CD4-positive, alpha-beta T cell treated with Interleukin-15 for 1 hour (primary cell): ENCODE measurements at regions not wholly inside any gene's neighbourhood (a gene's known extent, or its start where the extent isn't known, plus 50 kb on each side); places are given as distances from the start of the nearest gene placed in this dataset.
"Not testable (repeated sequence)": the region's sequence is repeated elsewhere in the genome, so short reads cannot be mapped to it uniquely, and the experiment has no call there.

Experiments
- DNase-seq: peaks from one replicate; pipeline ENCODE4 v3.0.0-alpha.2; 2020

DNA sequence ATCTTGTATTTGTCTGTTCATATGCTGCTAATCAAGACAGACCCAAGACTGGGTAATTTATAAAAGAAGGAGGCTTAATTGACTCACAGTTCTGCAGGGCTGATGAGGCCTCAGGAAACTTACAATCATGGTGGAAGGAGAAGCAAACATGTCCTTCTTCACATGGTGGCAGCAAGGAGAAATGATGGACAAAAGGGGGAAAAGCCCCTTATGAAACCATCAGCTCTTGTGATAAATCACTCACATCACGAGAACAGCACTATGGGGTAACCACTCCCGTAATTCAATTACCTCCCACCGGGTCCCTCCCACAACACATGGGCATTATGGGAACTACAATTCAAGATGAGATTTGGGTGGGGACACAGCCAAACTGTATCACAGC is 117.0 kb downstream of the TTC6 start:
- DNase-seq, result not testable (repeated sequence)

DNA sequence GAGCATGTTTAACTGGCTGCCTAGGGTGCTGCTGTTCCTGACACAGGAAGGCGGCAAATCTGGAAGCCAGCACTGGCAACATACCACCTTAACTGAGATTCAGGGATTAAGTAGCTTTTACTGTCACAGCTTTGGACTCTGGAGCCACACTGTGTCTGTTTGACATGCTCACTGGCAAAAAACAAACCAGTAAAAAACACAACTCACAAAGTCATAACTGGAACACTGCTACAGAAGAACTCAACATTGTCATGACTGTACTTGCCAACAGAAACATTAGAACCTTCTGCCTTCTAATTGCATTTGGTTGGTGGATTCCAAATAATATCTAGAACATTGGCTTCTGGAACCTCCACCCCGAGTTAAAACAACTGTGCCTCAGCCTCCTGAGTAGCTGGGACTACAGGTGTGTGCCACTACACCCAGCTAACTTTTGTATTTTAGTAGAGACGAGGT is 117.6 kb downstream of the TTC6 start:
- no peak for DNase-seq

DNA sequence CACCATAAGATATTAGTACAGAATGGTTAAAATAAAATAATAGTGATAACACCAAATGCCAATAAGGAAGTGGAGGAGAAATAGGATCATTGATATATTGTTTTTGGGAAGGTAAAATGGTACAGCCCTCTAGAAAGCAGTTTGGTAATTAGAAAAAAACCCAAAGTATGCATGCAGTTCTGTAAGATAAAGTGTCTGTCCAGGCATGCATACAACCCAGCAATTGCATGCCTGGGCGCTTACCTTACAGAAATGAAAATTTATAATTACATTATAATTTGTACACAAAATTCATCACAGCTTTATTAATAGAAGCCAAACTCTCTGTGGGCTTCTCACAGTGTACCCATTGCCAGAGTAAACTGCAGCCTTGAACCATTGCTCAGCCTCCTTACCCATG is 124.7 kb downstream of the TTC6 start:
- DNase-seq, result no peak

DNA sequence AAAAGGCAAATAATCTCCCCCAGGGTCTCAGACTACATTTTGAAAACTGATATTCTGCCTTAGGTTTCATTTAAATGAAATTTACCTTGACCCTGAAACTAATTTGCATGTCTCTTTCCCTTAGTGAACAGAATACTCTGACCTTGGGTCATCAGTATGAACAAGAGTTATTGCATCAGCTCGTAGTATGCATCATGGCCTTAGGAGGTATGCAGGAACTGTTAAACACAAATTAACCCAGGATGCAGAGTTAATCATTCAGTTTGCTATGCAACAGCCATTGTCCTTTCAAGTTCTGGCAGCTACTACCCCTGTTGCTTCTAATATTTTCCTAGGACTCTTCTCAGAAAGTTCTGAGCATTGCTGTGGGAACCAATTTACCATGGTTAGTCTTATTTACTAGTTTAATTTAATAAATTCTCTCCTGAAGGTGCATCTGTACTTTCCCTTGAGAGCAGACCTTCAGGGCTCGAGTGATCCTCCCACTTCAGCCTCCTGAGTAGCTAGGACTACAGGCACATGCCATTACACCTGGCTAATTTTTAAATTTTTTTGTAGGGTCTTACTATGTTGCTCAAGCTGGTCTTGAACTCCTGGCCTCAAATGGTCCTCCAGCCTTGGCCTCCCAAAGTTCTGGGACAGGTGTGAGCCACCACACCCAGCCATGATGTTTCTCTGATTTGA is 126.7 kb downstream of the TTC6 start:
- DNase-seq, result no peak

DNA sequence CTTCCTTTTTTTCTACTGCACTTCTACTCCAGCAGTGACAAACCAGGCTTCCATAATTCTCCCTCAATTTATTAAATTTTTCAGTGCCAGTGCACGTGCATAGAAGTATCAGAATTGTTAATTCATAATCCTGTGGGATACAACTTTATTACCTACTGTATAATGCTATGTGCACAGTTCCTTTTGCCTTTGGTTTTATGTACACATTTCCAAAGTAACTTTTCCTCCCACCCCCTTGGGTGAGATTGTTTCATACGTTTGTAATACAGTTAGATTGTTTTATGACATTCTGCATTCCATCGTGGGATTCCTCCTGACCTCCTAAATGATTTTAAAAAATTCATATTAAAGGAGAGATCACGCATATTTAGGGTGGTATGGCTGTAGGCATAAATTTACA is 128.1 kb downstream of the TTC6 start:
- DNase-seq, result no peak

DNA sequence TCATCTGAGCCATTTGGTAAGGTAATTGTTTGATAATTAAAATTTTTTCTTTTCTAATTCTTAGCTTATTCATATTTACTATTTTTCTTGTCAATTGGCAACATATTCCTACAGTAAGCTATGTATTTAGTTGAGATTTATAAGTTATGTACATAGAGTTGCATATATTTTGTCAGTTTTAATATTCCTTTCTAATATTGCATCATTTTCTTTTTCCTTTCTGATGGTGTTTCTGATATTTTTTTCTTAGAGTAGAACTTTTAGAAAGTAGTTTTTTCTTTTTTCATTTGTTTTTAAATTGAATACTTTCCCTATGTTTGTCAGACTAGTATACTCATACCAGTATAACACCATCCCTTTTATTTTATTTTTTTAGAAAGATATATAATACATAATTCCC is 131.3 kb downstream of the TTC6 start:
- no peak for DNase-seq

DNA sequence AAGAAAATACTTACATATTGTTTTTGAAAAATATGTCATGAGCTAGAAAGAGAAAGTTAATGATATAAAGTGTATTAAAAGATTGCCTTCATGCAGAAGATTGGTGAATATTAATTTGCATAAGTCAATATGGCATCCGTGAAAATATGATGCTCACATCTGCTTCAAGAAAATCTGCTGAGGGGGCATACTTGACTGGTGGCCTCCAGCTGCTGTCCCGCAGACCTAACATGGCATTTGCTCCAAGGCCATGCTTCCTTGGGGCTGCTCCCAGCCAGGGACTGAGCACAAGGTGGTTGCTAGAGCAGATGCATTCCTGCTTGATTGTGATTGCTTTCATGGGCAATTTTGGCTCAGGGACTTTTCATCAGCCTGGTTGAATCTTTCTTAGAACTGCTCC is 133.8 kb downstream of the TTC6 start:
- DNase-seq, result no peak

DNA sequence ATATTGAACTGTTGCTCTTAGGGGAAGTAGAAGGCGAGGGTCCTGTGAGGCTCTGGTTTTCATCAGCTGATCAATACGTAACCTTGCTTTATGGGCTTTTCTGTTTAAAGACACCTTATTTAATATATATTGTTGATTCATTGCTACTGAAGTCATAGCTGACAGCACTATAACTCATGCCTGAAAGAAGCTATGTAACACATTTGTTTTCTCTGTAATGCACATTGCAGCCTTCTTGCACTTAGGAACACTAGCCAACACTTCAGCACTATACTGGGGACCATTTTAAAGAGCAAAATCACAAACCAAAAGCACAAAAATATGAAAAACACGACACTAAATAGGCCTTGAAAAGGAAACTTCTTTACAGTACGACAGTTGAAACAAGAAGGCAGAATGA is 135.7 kb downstream of the TTC6 start:
- DNase-seq, result no peak

DNA sequence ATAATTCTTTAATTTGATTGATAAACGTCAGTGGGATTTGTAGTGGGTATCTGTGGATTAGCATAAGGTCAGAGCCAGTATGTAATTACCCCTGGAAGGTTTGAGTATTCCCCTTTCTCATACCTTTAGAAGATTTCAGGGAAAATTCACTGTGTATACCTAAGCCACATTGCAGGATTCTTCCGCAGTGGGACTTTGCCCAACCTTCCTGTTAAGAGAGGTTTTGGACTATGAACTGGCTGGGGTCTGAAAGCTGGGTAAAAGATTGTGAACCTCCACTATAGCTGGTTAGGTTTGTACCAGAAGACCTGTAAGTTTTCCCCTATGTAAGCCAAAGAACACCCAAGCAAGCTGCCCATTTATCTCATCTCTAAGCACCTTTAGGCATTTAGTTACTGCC is 150.2 kb downstream of the TTC6 start:
- no peak for DNase-seq

DNA sequence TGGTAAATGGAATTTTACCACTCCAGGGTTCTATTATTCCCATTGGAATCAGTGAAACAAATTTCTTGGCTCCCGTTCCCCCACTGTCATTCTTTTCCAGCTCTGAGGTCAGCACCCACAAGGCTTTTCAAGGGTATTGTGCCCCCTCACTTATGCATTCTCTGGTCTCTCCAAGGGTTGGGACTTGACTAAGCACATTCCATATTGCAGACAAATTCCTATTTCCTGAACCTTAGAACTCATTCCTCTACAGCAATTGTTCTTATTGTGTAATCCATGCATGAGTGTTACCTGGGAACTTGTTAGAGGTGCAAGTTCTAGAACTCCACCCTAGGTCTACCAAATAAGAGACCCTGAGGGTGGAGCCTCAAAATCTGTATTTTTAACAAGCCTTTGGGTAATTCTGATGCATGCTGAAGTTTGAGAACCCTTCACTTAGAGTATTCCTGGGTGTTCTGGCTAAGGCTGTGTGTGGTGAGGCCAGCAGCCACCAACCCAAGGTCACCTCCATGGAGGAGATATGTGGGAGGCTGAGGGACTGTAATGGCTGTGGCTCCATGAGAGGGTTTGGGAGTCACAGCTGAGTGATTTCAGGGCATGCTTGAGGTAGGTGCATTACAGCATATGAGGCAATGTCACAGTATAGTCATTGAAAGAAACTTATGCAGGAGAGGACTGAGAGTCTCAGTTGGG is 150.9 kb downstream of the TTC6 start:
- no peak for DNase-seq

DNA sequence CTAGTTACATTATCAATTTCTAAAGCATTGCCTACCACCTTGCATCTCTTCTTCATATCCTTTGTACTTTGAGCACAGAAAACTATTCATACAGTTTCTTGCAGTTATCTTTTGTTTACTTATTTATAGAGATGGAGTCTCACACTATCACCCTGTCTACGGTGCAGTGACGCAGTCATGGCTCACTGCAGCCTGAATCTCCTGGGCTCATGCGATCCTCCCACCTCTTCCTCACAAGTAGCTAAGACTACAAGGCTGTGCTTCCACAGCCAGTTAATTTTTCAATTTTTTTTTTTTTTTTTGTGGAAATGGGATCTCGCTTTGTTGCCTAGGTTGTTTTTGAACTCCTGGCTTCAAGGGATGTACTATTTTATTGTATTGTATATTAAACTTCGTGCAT is 158.0 kb downstream of the TTC6 start:
- no peak for DNase-seq

DNA sequence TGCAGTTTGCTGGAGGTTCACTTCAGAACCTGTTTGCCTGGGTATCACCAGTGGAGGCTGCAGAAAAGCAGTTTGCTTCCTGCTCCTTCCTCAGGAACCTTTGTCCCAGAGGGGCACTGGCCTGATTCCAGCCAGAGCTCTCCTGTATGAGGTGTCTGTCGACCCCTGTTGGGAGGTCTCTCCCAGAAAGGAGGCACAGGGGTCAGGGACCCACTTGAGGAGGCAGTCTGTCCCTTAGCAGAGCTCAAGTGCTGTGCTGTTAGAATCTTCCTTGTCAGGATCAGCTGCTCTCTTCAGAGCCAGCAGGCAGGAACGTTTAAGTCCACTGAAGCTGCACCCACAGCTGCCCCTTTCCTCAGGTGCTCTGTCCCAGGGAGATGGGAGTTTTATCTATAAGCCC is 164.8 kb downstream of the TTC6 start:
- not testable (repeated sequence) for DNase-seq

DNA sequence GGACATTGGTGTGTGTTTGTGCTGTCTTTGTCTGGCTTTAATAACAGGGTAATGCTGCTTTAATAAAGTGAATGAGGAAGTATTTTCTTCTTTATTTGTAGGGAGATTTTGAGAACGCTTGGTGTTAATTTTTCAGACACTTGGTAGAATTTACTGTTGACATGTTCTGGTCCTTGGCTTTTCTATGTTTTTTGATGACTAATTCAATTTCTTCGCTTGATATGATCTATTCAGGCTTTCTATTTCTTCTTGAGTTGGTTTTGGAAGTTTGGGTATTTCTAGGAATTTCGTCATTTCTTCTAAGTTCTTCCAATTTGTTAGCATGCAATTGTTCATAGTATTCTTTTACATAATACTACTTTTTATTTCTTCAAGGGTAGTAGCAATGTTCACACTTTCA is 167.8 kb downstream of the TTC6 start:
- no peak for DNase-seq

DNA sequence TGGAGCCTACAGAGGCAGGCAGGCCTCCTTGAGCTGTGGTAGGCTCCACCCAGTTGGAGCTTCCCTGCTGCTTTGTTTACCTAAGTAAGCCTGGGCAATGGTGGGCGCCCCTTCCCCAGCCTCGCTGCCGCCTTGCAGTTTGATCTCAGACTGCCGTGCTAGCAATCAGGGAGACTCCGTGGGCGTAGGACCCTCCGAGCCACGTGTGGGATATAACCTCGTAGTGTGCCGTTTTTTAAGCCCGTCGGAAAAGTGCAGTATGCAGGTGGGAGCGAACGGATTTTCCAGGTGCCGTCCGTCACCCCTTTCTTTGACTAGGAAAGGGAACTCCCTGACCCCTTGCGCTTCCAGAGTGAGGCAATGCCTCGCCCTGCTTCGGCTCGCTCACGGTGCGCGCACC is 176.9 kb downstream of the TTC6 start:
- not testable (repeated sequence) for DNase-seq

DNA sequence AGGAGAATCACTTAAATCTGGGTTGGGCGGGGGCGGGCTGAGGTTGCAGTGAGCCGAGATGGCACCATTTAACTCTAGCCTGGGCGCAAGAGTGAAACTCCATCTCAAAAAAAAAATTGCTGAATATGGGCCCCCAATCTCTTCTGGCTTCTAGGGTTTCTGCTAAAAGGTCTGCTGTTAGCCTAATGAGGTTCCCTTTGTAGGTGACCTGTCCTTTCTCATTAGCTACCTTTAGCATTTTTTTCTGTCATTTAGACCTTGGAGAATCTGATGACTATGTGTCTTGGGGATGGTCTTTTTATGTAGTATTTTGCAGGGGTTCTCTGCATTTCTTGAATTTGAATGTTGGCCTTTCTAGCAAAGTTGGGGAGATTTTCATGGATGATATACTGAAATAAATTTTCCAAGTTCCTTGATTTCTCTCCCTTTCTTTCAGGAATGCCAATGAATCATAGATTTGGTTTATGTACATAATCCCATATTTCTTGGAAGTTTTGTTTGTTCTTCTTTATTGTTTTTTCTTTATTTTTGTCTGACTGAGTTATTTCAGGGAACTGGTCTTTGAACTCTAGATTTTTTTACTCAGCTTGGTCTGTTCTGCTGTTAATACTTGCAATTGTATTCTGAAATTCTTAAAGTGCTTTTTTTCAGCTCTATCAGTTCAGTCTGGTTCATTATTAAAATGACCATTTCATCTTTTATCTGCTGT is 181.5 kb downstream of the TTC6 start:
- no peak for DNase-seq

DNA sequence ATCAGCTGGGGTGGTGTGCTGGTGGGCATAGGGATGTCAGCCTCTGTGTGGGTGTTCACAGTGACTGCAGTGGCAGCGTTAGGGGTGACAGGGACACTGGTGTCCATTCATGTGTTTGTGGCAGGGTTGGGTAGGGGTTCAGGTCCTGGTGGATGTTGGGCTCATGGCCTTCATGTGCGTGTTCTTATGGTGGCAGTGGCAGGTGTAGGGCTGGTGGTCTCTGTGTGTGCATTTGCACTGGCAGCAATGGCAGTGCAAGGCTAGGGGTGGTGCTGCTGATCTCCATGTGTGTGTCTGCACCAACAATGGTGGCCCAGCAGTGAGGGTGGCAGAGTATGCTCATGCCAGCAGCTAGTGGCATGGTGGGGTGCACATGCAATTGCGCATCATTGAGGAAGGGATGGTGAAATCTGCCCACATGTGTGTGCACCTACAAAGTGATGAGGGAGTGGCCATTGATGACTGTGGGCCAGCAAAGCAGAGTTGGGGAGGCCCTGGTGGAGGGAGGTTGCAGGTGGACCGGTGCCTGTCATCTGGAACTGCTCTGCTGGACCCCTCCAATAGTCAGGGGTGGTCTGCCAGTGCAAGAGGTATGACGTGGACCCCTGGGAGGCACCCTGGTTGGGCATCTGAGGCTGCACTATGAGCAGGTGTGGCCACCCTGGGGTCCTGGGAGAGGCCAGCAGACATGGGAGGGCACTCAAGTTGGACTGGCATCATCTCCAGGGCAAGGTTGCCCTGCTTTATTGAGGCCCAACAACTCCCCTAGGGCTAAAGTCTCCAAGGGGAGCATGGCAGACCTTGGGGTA is 182.9 kb downstream of the TTC6 start:
- no peak for DNase-seq

DNA sequence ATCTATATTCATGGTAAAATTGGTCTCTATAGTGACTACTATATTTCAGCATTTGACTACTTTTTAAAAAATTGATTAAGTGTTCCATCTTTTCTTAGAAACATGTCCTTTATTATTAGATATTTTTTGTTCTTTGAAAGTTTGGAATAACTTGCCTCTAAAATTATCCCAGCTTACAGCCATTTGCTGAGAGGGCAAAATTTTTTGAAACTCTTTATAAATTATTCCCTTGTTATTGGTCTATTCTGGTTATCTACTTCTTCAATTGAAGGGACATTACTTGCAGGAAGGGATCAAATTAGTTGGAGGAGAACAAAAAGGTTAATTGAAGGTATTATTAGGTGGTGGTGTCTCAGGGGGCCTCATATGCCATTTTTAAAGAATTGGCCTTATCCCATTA is 184.1 kb downstream of the TTC6 start:
- DNase-seq, result no peak

DNA sequence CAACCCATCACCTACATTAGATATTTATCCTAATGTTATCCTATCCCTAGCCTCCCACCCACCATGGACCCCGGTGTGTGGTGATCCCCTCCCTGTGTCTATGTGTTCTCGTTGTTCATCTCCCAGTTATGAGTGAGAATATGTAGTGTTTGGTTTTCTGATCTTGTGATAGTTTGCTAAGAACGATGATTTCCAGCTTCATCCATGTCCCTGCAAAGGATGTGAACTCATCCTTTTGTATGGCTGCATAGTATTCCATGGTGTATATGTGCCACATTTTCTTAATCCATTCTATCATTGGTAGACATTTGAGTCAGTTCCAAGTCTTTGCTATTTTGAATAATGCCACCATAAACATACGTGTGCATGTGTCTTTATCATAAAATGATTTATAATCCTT is 185.3 kb downstream of the TTC6 start:
- not testable (repeated sequence) for DNase-seq

DNA sequence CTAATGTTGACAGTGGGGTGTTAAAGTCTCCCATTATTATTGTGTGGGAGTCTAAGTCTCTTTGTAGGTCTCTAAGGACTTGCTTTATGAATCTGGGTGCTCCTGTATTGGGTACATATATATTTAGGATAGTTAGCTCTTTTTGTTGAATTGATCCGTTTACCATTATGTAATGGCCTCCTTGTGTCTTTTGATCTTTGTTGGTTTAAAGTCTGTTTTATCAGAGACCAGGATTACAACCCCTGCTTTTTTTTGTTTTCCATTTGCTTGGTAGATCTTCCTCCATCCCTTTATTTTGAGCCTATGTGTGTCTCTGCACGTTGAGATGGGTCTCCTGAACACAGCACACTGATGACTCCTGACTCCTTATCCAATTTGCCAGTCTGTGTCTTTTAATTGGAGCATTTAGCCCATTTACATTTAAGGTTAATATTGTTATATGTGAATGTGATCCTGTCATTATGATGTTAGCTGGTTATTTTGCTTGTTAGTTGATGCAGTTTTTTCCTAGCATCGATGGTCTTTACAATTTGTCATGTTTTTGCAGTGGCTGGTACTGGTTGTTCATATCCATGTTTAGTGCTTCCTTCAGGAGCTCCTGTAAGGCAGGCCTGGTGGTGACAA is 188.9 kb downstream of the TTC6 start:
- not testable (repeated sequence) for DNase-seq

DNA sequence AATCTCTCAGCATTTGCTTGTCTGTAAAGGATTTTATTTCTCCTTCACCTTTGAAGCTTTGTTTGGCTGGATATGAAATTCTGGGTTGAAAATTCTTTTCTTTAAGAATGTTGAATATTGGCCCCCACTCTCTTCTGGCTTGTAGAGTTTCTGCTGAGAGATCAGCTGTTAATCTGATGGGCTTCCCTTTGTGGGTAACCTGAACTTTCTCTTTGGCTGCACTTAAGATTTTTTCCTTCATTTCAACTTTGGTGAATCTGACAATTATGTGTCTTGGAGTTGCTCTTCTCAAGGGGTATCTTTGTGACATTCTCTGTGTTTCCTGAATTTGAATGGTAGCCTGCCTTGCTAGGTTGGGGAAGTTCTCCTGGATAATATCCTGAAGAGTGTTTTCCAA is 189.4 kb downstream of the TTC6 start:
- not testable (repeated sequence) for DNase-seq

DNA sequence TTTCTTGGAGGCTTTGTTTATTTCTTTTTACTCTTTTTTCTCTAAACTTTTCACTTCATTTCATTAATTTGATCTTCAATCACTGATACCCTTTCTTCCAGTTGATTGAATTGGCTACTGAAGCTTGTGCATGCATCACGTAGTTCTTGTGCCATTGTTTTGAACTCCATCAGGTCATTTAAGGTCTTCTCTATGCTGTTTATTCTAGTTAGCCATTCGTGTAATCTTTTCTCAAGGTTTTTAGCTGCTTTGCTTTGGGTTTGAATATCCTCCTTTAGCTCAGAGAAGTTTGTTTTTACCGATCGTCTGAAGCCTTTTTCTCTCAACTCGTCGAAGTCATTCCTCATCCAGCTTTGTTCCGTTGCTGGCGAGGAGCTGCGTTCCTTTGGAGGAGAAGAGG is 189.9 kb downstream of the TTC6 start:
- not testable (repeated sequence) for DNase-seq

DNA sequence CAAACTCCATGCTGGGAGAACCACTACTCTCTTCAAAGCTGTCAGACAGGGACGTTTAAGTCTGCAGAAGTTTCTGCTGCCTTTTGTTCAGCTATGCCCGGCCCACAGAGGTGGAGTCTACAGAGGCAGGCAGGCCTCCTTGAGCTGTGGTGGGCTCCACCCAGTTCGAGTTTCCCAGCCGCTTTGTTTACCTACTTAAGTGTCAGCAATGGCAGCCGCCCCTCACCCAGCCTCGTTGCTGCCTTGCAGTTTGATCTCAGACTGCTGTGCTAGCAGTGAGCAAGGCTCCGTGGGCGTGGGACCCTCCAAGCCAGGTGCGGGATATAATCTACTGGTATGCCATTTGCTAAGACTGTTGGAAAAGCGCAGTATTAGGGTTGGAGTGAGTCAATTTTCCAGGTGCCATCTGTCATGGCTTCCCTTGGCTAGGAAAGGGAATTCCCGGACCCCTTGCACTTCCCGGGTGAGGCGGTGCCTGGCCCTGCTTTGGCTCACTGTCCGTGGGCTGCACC is 190.7 kb downstream of the TTC6 start:
- not testable (repeated sequence) for DNase-seq
